Astrocyte (in vitro differentiated cells and primary cell): ENCODE measurements at regions not wholly inside any gene's neighbourhood (a gene's known extent, or its start where the extent isn't known, plus 50 kb on each side); places are given as distances from the start of the nearest gene placed in this dataset.

Experiments used
- CTCF ChIP-seq: IDR thresholded peaks from 2 replicates; pipeline ENCODE4 v1.5.1; 2011; ENCODE audit warnings: low read depth, mild to moderate bottlenecking, inconsistent platforms, low read length, moderate library complexity; ENCODE audit not compliant: insufficient read depth
- EZH2 ChIP-seq: IDR thresholded peaks from 2 replicates; pipeline ENCODE4 v1.6.1; 2012; ENCODE audit warnings: mild to moderate bottlenecking, low read length, inconsistent platforms; ENCODE audit not compliant: insufficient read depth

- TF ChIP-seq CTCF (no peak), EZH2 (no peak)
Measured at GRCh38 chr13:34748596-34748995, 193.5 kb upstream of the NBEA start.
